ENCODE measurements at regions not wholly inside any gene's neighbourhood (a gene's known extent, or its start where the extent isn't known, plus 50 kb on each side); places are given as distances from the start of the nearest gene placed in this dataset.

- H3K27me3 Mint-ChIP-seq, result no peaks in the 10 kb centered on the region
- peaks cover 0 to 12% of the 10 kb centered on the region in 2 donors for H3K9me3 Mint-ChIP-seq
- H3K4me1 Mint-ChIP-seq, result no peaks in the 10 kb centered on the region
- no peak overlapping the region for H3K27ac Mint-ChIP-seq
- DNase-seq, result no peak
- no peak for ATAC-seq
- no peak overlapping the region for H3K4me3 Mint-ChIP-seq
Measured at GRCh38 chr12:60059180-60059579, 463.4 kb downstream of the SLC16A7 start.

GRCh38 chr12:60066655-60067054, 470.8 kb downstream of the SLC16A7 start:
- H3K27me3 Mint-ChIP-seq, result no peaks in the 10 kb centered on the region
- no peak overlapping the region for H3K4me3 Mint-ChIP-seq
- DNase-seq (no peak), ATAC-seq (no peak)
- no peaks in the 10 kb centered on the region for H3K4me1 Mint-ChIP-seq
- H3K27ac Mint-ChIP-seq, result no peak overlapping the region
- no peaks in the 10 kb centered on the region for H3K9me3 Mint-ChIP-seq

DNA sequence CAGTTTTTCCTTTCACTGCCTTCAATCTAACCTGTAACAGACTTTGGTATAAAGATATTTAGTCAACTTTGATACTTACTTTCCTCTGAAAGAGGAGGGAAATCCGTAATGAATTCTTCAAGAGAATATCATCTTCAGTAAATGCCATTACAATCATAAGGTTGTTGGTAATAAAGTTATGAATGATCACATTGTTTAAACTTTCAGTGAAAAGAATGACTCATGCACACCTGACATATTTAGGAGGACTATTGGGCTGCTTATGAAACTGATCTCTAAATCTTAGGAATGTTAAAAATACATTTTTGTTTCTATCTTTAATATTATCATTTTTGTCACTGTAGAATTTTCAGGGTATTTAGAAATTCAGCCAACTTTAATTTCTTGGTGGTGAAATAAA, 474.7 kb downstream of the SLC16A7 start:
- no peaks in the 10 kb centered on the region for H3K27me3 Mint-ChIP-seq
- no peak for ATAC-seq
- no peak overlapping the region for H3K4me3 Mint-ChIP-seq
- H3K27ac Mint-ChIP-seq, result no peak overlapping the region
- H3K4me1 Mint-ChIP-seq, result no peaks in the 10 kb centered on the region
- no peaks in the 10 kb centered on the region for H3K9me3 Mint-ChIP-seq
- no peak for DNase-seq

DNA sequence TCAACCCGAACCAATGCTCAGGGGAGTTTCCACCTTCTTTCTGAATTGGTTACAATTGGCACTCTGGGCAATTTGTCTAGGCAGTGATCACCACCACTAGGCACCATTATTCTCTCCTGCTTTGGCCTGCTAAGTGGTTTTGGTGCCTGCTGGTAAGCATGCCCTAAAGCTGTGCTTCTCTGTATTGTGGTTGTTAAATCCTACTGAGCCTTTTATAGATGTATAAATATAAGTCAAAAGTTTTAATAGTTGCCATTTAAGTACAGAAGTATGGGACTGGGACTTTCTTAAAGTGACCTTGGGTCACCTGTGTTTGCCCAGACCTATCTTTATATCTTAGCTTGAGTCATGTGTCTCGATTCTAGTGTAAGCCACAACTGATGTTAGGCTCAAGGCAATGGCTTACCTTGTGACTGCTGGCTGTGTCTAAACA, 475.9 kb downstream of the SLC16A7 start:
- Mint-ChIP-seq H3K4me3 (no peak overlapping the region), H3K27ac (no peak overlapping the region), H3K4me1 (no peaks in the 10 kb centered on the region), H3K9me3 (no peaks in the 10 kb centered on the region), H3K27me3 (no peaks in the 10 kb centered on the region)
- no peak for ATAC-seq
- no peak for DNase-seq

DNA sequence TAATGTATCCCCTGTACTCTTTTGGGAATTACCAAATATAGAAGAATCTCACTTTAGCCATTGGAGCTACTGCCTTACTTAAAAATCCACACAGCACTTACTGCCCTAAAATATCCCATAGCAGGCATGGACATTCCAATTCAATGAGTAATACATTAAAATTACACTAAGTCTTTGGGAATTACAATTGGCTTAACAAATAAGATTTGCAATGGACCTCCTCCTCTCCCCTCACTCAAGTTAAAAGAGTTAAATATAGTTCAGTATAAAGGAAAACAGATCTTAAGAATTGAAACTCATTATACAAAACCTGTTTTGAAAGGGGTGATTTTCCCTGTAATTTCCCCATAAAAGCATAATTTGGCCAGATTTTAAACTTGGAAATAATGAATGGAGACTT, 477.1 kb downstream of the SLC16A7 start:
- no peak overlapping the region for H3K27ac Mint-ChIP-seq
- no peaks in the 10 kb centered on the region for H3K4me1 Mint-ChIP-seq
- no peaks in the 10 kb centered on the region for H3K9me3 Mint-ChIP-seq
- ATAC-seq (no peak), DNase-seq (no peak)
- H3K4me3 Mint-ChIP-seq, result no peak overlapping the region
- no peaks in the 10 kb centered on the region for H3K27me3 Mint-ChIP-seq

GRCh38 chr12:60075091-60075490, 479.3 kb downstream of the SLC16A7 start:
- DNase-seq (no peak), ATAC-seq (no peak)
- Mint-ChIP-seq H3K27me3 (no peaks in the 10 kb centered on the region), H3K27ac (no peak overlapping the region), H3K9me3 (no peaks in the 10 kb centered on the region), H3K4me1 (no peaks in the 10 kb centered on the region), H3K4me3 (no peak overlapping the region)

GRCh38 chr12:60078026-60078425, 482.2 kb downstream of the SLC16A7 start:
- DNase-seq, result no peak
- no peaks in the 10 kb centered on the region for H3K4me1 Mint-ChIP-seq
- ATAC-seq, result no peak
- H3K27me3 Mint-ChIP-seq, result no peaks in the 10 kb centered on the region
- H3K27ac Mint-ChIP-seq, result no peak overlapping the region
- peaks cover 4 to 8% of the 10 kb centered on the region in 2 donors for H3K9me3 Mint-ChIP-seq
- H3K4me3 Mint-ChIP-seq, result no peak overlapping the region

DNA sequence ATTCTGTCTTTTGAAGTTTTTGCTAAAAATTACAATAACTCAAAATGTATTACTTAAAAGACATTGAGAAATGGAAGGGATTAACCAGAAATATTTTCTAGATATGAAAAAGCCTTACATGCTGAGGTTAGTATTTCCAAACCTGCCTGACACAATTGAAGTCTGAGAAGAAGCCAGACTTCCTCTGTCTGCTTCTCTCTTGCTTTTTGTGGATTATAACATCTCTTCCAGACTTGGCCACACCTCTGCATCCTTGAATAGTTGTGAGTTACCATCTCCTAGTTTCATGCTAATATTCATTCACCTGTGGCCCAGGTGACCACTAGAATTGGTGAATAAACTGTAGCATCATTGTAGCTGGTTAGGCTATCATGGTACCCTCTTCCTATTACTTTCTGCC, 497.6 kb downstream of the SLC16A7 start:
- Mint-ChIP-seq H3K4me1 (no peaks in the 10 kb centered on the region), H3K4me3 (no peak overlapping the region), H3K9me3 (no peaks in the 10 kb centered on the region), H3K27me3 (no peaks in the 10 kb centered on the region), H3K27ac (no peak overlapping the region)
- ATAC-seq (no peak), DNase-seq (no peak)

- H3K4me1 Mint-ChIP-seq, result no peaks in the 10 kb centered on the region
- H3K27ac Mint-ChIP-seq, result no peak overlapping the region
- H3K4me3 Mint-ChIP-seq, result no peak overlapping the region
- DNase-seq (no peak), ATAC-seq (no peak)
- no peaks in the 10 kb centered on the region for H3K27me3 Mint-ChIP-seq
- H3K9me3 Mint-ChIP-seq, result peaks cover 0 to 4% of the 10 kb centered on the region in 2 donors
Measured at GRCh38 chr12:60094436-60094835, 498.6 kb downstream of the SLC16A7 start.

DNA sequence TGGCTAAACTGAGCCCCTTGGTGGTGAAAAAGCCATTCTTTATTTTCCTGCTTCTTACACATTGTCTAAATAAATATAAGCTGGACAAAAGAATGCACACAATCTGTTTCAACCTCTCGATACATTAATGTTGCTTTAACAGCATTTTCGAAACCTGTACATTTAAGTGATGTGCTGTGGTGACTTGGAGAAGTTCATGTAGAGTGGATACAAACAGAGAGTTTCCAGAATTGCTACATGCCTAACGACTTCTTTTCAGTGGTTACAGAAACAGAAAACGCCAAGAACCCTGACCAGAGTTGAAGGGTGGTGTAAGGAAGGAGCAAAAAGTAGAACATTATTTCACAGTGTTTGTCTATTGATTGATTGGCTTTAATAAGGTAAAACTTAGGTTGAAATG, 500.9 kb downstream of the SLC16A7 start:
- Mint-ChIP-seq H3K9me3 (peaks cover 0 to 10% of the 10 kb centered on the region in 2 donors), H3K27ac (no peak overlapping the region), H3K4me1 (no peaks in the 10 kb centered on the region), H3K27me3 (no peaks in the 10 kb centered on the region), H3K4me3 (no peak overlapping the region)
- ATAC-seq, result no peak
- DNase-seq, result no peak

DNA sequence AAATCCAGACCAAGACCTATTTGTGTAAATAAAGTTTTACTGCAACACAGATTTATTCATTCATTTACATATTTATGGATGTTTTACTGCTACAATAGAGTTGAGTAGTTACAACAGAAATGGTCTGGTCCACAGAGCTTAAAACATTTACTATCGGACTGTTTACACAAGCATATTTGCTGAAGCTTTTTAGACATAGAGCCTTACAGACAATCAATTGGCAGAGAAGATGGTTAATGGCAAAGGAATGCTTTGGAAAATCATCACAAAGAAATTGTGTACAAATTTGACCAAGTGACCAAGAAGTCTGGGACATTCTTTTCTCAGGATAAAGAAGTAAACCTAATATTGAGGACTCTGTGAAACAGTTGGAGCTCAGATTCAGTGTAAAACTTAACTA, 504.3 kb downstream of the SLC16A7 start:
- Mint-ChIP-seq H3K4me3 (no peak overlapping the region), H3K27me3 (no peaks in the 10 kb centered on the region), H3K27ac (no peak overlapping the region), H3K9me3 (peaks cover 0 to 10% of the 10 kb centered on the region in 2 donors), H3K4me1 (no peaks in the 10 kb centered on the region)
- DNase-seq (no peak), ATAC-seq (no peak)

DNA sequence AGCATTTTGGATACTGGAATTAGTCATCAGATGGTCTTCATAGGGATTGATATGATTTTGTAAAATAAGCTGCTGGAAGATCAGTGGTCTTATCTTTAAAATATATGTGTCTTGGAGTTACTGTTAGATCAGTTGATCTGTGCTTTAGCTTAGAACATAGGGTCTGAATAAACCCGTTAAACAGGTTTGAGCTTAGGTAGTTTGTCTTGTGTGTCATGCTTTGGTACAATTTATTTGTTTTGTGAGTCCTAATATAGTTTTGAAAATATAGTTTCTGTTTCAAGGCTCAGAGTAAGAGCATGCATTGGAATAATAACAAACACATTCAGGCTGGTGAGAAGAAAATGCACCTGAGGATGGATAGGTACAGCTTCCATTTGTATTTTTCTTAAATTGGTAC, 505.0 kb downstream of the SLC16A7 start:
- no peaks in the 10 kb centered on the region for H3K27me3 Mint-ChIP-seq
- no peak for ATAC-seq
- no peak overlapping the region for H3K4me3 Mint-ChIP-seq
- H3K4me1 Mint-ChIP-seq, result no peaks in the 10 kb centered on the region
- peaks cover 0 to 10% of the 10 kb centered on the region in 2 donors for H3K9me3 Mint-ChIP-seq
- no peak for DNase-seq
- H3K27ac Mint-ChIP-seq, result no peak overlapping the region

DNA sequence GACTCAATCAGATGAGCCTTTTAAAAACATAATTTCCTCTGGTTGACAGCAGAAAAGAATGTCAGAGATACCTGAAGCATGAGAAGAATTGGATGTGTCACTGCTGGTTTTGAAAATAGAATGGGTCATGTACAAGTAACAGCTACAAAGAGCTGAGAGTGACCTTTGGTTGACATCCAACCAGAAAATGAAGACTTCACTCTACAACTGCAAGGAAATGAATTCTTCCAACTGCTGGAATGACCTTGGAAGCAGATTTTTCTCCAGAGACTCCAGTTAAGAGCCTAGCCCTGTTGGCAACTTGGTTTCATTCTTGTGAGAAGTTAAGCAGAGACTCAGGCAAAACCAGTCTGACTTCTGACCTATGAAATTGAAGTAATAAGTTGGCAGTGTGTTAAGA, 505.9 kb downstream of the SLC16A7 start:
- DNase-seq, result no peak
- no peak overlapping the region for H3K4me3 Mint-ChIP-seq
- H3K27ac Mint-ChIP-seq, result no peak overlapping the region
- no peaks in the 10 kb centered on the region for H3K4me1 Mint-ChIP-seq
- no peaks in the 10 kb centered on the region for H3K27me3 Mint-ChIP-seq
- no peak for ATAC-seq
- peaks cover 0 to 10% of the 10 kb centered on the region in 2 donors for H3K9me3 Mint-ChIP-seq

DNA sequence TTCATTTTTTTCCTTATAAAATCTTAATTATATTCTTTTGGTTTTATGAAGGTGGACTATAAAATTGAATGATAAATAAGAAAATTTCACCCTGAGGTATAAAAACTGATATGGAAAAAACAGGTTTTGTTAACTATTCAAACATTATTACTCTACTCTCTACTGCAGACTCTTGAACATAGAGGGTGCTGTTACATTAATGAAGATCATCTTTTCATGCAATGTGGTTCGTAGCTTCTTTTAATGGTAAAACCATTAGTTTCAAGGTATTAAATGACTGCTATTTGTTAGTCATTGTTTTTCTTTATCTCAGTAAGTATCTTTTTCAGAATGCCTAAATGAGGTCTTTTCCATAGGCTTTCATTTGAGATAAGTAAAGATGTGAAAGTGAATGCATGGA, 510.4 kb downstream of the SLC16A7 start:
- H3K4me3 Mint-ChIP-seq, result no peak overlapping the region
- H3K27ac Mint-ChIP-seq, result no peak overlapping the region
- no peaks in the 10 kb centered on the region for H3K27me3 Mint-ChIP-seq
- DNase-seq, result no peak
- no peaks in the 10 kb centered on the region for H3K4me1 Mint-ChIP-seq
- no peak for ATAC-seq
- H3K9me3 Mint-ChIP-seq, result peaks cover 0 to 4% of the 10 kb centered on the region in 2 donors

DNA sequence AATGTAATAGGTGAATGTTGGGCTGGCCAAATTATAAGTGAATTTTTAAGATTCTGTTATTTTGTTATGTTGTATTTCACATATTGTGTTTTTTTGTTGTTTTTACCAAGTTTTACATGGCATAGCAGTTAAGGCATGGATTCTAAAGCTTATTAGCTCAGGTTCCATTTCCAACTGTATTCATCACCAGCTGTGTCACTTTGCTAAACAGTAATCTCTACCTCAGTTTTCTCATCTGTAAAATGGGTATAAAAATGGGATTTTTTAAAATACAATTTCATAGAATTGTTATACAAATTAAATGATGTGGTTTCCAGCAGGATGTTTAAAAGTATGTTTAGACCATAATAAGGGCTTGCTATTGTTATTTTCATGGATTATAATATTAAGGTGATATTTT, 512.2 kb downstream of the SLC16A7 start:
- Mint-ChIP-seq H3K27ac (no peak overlapping the region), H3K4me1 (no peaks in the 10 kb centered on the region), H3K4me3 (no peak overlapping the region), H3K9me3 (peaks cover 2 to 4% of the 10 kb centered on the region in 2 donors), H3K27me3 (no peaks in the 10 kb centered on the region)
- DNase-seq, result no peak
- ATAC-seq, result no peak

GRCh38 chr12:60112063-60112462, 516.2 kb downstream of the SLC16A7 start:
- ATAC-seq (no peak), DNase-seq (no peak)
- H3K4me3 Mint-ChIP-seq, result no peak overlapping the region
- H3K27ac Mint-ChIP-seq, result no peak overlapping the region
- H3K4me1 Mint-ChIP-seq, result no peaks in the 10 kb centered on the region
- H3K27me3 Mint-ChIP-seq, result no peaks in the 10 kb centered on the region
- H3K9me3 Mint-ChIP-seq, result peaks cover 10 to 14% of the 10 kb centered on the region in 2 donors

DNA sequence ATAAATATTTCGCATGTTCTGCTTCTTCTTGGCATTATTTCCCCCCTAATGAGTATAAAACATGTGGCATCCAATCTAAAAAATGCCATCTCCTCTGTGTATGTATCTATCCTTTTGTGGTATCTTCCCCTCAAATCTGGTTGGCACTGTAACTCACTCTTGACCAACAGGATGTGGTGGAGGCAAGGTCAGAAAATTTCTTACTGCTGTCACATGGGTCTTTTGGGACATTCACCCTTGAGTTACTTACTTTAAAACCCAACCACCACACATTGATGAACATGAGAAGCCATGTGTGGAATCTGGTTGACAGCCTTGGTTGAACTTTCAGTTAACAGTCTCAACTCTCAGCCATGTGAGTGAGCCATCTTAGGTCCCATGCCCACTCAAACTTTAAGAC, 516.9 kb downstream of the SLC16A7 start:
- H3K27me3 Mint-ChIP-seq, result no peaks in the 10 kb centered on the region
- H3K9me3 Mint-ChIP-seq, result peaks cover 10 to 14% of the 10 kb centered on the region in 2 donors
- ATAC-seq (no peak), DNase-seq (no peak)
- no peak overlapping the region for H3K27ac Mint-ChIP-seq
- H3K4me3 Mint-ChIP-seq, result no peak overlapping the region
- H3K4me1 Mint-ChIP-seq, result no peaks in the 10 kb centered on the region
